ENCODE measurements at regions not wholly inside any gene's neighbourhood (a gene's known extent, or its start where the extent isn't known, plus 50 kb on each side); places are given as distances from the start of the nearest gene placed in this dataset.

DNA sequence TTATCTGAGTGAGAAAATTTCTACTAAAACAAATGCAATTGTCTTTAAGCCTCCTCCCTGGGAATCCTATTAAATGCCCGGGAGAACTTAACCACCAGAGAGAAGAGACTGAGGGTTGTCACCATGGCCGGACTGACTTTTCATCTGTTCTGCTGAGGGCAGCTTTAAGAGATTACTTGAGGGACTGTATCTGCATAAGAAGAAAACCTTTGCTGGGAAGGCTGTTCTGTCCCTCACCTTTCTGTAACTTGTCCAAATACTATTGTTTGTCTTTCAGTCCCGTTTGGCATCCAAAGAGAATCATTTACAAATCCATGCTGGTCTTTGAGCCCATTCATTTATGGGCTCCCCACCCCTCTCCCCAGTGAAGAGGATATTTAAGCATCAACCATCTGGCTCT, 306.3 kb upstream of the FLRT2 start:
- TF ChIP-seq CTCF (conservative IDR thresholded peaks at IDR 0.05 in 1 of 2, IDR thresholded peaks at IDR 0.05 in 1 of 2; ENCODE audit: extremely low read depth in 1 of 2, insufficient read depth in 1 of 2, low read depth in 1 of 2, low read length in 2 of 2) (no peak), EZH2 (IDR thresholded peaks at IDR 0.05; ENCODE audit: borderline replicate concordance, low read length) (no peak)

Measured in mammary epithelial cell (primary cell).